GM18873 (cell line): ENCODE measurements at regions not wholly inside any gene's neighbourhood (a gene's known extent, or its start where the extent isn't known, plus 50 kb on each side); places are given as distances from the start of the nearest gene placed in this dataset.
"Not testable (repeated sequence)": the region's sequence is repeated elsewhere in the genome, so short reads cannot be mapped to it uniquely, and the experiment has no call there.

ENCODE experiments used
- ATAC-seq: cut with Tn5 transposase; IDR thresholded peaks from one replicate; pipeline ENCODE4 v1.9.1; 2021; ENCODE audit warnings: mild to moderate bottlenecking, moderate library complexity, moderate number of reproducible peaks; ENCODE audit not compliant: unreplicated experiment, low FRiP score

DNA sequence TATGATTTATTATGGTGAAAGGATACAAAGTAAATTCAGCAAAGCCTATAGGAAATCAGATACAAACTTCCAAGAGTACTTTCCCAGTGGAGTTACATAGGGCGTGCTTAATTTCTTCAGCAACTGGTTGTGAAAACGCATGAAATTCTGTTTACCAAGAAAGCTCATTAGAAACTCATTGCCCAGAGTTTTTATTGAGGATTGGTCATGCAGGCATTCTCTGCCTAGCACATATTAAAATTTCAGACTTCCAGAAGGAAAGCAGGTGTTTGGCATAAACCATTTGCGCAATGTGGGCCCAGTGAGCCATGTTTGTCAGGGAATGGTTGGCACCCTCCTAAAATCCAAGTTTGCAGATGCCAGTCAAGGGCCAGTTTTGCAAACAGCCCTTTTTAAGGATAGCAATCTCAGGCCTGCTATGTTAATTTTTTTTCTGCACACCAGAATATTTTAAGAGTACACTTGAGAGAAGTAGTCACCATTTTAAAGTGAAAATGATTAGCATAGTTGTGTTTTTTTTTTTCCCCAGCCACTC, 311.1 kb upstream of the CHD1 start:
- ATAC-seq: no peak

DNA sequence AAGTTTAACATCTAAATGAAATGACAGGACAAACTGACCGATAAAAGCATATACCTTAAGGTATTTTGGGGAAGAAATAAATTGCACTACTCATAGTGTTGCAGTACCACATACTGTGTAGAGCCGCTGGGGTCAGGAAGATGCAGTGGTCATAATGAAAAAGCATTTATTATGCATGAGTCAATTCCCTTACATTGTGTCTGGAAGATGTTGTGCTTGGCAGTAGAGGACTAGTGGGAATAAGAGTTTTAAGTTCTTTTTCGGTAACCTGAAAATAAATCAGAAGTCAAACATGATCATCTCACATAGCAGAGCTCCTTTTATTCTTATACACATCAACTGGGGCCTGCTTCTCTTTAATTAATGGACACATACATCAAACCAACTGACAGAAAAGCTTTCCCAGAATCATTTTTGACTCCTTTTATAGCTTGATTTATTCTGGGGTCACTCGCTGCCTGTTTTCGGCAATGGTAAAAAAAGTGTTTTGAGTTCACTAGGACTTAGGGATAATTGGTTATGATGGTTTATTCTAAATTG, 262.5 kb upstream of the CHD1 start:
- ATAC-seq: no peak

DNA sequence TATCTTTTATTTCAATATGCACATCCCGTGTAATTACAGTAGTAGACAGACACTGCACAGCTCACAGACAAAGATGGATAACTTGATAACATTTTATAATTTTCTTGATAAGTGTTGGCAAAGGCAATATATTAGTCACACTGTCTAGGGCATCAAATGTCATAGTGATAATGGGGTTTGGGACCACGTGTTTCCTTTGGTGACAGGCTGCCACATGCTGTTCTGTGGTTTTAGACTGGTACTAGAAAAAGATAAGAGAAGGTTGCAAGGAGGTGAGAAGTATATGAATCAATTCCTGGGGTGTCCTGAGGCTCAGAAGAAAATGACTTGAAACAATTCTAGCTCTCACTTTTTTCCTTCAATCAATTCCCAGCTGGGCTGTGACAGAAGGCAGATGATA, 258.8 kb upstream of the CHD1 start:
- ATAC-seq: no peak

DNA sequence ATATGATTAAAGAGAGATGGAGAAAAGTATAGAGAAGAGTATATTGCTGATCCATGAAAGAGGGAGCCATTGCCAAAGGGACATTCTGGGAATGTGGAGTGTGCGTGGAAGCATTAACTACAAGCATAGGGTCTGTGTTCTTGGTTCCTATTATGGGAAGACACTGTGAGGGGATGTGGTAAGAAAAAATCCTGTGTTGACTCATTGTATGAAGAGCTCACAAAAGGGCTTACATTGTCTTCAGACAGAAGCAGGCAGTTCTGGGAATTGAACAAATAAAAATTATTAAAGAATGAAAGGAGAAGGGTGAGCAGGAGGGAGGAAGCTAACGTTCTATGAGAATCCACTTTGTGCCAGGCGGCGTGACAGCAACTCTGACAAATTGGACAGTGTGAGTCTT, 250.4 kb upstream of the CHD1 start:
- no peak for ATAC-seq

DNA sequence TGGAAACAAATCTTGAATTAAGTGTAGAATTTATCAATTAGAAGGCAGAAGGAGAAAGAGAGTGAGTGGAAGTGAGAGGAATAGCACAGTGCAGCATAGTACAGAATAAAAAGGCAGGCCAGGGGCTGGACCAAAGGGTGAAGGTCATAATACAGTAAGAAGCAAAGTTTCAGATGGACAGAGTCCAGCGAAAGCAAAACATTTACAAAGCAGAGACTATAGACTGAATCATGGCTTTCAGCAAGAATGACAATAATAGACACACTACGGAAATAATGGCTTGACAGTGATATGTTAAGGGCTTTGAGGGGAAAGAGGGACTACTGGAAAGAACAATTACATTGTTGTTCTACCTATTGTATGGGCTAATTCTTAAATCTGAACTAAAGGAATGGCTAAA, 249.0 kb upstream of the CHD1 start:
- ATAC-seq: no peak

DNA sequence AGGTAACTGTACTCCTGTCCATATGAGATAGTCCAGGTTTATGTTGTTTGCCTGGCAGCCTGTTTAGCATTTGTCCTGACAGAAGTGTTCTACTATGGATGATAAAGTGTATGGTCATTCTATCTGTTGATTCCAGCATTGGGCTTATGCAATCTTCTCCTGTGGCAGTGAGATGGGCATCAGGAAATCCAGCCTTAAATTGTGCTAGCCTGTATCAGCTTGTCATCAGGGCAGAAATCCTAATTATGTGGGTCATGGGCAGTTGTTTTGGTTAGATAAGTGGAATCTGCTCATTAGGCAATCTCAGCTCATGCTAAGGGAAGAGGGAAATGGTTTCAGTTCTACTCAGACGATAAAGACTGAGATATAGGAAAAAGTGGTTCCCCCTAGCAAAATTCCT, 247.4 kb upstream of the CHD1 start:
- ATAC-seq: no peak

DNA sequence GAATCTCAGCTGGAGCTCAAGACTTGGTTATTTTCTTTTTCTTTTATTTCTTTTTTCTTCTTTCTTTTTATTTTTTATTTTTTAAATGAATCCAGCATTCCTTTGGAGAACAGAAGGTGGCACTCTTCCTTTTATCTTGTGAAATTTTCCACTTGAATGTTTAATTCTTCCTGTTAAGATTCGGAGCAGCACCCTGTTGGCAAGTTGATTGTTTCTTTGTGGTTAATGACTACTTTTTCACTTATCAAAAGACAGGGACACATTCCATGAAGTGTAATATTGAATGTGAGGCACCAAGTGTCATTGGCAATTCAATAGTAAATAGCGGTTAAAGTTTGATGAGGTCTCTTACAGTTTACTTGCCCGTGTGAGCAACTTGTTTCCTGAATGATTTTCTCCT, 240.5 kb upstream of the CHD1 start:
- ATAC-seq: no peak

DNA sequence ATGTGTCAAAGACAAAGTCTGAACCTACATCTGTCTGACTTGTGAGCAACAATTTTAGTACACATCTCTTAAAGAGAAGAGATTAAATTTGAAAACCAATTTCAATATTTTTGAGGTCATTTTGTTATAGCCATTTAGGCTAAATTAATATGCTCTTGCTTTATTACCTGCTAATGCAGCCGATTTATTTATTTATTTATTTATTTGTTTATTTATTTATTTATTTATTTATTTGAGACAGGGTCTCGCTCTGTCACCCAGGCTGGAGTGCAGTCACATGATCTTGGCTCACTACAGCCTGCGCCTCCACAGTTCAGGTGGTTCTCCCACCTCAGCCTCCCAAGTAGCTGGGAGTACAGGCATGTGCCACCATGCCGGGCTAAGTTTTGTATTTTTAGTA, 232.7 kb upstream of the CHD1 start:
- not testable (repeated sequence) for ATAC-seq

DNA sequence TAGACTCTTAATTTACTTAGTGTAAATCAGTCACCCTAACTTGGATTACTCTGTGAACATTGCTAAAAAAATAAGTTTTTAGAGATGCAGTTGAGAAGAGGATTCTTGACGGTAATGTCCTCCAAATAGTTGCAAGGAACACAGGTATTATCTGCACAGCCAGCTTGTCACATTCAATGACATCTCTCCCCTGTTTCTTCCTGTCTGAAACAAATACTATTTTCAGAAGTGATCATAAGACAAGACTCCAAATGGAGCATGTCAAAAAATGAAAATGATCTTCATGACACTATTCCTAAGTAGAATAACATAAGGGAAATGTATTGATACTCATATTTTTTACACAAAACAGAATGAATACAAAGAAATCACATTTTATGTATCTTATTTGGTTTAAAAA, 227.9 kb upstream of the CHD1 start:
- no peak for ATAC-seq

DNA sequence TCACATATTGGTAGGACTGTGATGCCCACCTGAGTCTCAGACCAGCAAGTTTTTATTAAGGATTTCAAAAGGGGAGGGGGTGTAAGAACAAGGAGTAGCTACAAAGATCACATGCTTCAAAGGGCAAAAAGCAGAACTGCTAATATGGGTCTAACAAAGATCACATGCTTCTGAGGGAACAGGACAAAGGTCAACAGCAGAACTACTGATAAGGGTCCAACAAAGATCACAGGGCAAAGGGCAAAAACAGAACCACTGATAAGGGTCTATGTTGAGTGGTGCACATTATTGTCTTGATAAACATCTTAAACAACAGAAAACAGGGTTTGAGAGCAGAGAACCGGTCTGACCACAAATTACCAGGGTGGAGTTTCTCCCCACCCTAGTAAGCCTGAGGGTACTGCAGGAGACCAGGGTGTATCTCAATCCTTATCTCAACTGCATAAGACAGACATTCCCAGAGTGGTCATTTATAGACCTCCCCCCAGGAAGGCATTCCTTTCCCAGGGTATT, 214.5 kb upstream of the CHD1 start:
- ATAC-seq: not testable (repeated sequence)

DNA sequence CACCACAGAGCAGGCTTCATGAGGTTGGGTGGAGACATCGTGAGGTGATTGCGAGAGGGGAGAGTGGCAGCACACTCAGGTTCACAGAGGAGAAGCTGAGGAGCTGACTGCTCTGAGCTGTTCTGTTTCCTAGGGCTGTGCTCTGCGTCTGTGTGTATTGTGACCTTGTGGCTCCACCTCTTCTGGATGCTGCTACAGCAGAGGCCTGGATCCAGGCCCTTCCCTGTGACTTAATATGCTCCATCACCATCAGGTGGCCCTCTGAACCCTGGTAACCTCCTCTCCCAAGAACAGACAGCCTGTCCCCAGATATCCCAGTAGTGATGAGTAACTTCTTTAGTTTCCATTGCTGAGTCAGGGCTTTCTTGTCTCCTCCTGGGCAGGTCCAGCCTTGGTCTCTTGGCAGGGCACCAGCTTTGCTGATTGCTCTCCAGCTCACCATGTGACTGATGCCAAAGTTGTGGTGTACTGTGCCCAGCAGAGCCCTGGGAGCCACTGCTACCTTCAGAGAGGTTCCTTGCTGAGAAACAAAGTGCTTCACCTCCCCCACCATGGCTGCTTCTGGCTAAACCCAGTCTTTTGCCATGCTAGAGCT, 212.8 kb upstream of the CHD1 start:
- no peak for ATAC-seq

DNA sequence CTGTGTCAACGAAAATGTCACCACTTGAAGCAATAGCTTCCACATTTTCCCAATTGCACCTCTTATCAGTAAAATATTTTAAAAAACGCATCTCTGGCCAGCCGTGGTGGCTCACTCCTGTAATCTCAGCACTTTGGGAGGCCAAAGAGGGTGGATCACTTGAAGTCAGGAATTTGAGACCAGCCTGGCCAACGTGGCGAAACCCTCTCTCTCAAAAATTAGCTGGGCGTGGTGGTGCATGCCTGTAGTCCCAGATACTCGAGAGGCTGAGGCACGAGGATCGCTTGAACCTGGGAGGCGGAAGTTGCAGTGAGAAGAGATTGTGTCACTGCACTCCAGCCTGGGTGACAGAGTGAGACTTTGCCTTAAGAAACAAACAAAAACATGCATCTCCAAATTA, 210.1 kb upstream of the CHD1 start:
- ATAC-seq: no peak

DNA sequence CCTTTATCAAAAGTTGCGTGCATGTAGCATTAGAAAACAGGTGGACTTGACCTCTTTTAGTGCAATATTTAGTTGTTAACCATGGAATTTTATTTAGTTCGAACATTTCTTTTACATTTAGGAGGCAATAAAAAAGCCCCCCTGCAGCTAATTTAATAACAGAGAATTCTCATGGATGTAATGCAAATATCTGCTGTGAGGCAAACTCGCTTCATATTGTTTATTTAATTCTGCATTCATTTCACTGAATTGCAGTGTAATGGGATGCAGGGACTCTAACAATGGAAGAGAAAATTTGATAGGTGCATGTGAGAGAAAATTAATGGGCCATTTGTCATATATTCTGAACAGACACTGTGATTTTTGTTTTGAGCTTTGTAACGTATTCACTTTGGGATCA, 205.1 kb upstream of the CHD1 start:
- no peak for ATAC-seq

DNA sequence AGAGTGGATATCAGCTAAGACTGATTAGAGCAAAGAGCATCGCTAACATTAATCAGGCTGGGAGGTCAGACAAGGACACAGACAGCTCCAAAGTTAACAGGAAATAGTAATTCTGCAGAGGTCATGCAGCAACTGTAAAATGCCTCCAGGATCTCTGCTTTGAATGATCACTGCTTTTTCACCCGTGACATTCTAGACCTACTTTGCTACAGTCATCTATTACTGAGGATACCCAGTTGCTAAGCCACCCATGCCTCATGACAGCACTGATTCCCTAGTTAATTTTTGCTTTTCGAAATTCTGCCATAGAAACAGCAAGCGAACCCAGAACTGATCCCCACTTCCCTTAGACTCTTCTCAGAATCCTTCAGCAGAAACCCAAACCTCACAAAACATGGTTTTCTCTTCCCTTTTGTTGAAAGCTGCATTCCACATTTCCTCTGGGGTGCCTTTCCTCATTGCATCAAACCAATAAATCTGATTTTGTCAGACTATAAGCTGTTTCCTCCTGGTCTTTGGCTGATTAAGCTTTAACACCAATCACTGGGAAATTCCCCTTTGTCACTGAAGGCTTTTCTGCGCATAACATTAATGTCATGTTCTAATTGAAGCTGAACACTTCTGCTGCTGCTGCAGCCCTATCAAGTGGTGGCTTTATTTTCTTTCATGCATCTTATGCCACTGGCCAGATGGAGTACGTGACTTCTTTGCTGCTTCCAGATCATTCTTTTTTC, 201.1 kb upstream of the CHD1 start:
- no peak for ATAC-seq

DNA sequence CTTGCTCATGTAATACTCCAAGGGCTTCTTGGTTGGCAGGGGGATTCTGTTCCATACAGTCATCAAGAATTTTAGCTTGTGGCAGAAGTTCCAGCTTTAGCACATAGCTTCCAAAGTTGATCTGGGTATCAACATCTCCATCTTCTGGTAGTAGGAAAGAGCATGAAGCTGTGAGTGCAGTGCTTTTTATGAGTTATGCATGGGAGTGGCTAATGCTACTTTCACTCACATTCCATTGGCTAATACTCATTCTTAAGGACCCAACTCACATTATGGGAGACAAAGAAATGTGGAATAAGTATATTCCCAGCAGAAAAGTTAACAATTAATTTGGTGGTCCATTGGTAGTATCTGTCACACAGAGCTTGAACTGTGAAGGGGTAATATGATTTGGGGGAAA, 194.2 kb upstream of the CHD1 start:
- ATAC-seq: no peak

DNA sequence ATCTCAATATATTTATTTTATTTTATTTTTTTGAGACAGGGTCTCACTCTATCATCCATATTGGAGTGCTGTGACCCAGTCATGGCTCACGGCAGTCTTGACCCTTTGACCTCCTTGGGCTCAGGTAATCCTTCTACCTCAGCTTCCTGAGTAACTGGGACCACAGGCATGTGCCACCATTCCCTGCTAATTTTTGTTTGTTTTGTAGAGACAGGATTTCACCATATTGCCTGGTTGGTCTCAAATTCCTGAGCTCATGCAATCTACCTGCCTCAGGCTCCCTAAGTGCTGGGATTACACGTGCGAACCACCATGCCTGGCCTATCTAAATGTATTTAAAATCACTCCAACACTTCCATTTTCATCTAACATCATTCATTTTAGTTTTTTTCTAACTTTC, 190.5 kb upstream of the CHD1 start:
- no peak for ATAC-seq

DNA sequence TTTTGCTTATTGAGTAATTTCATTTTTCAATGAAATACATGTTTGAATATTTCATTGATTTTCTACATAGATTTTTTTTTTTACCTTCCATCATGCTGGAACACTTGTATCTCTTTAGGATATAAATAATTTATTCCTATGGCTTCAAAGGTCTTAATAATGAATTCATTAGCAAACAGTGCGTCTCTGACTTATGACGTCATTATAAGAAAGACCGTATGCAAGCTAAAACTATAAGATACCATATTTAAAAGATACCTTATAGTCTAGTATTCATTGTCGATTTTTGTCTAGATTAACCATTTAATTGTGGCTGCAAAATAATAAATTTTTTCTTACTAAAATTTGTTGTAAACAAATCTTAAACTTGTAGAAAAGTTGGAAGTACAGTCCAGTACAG, 187.7 kb upstream of the CHD1 start:
- no peak for ATAC-seq

DNA sequence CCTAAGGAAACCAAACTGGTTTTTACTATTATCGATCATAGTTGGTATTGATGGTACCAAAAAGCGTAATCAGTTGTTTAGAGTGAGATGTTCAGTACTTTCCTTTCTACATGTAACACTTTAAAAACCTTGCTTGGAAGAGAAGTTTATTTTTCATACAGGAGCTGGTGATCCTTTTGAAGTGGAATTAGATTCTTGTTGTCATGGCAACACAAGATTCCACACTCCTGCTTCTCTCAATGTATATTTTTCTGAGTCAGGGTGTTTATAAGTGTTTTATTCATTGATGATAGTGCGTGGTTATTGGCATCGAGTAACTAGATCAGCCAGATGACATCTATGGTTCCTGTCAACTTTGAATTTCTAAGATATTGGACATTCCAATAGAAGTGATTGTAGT, 181.1 kb upstream of the CHD1 start:
- no peak for ATAC-seq

DNA sequence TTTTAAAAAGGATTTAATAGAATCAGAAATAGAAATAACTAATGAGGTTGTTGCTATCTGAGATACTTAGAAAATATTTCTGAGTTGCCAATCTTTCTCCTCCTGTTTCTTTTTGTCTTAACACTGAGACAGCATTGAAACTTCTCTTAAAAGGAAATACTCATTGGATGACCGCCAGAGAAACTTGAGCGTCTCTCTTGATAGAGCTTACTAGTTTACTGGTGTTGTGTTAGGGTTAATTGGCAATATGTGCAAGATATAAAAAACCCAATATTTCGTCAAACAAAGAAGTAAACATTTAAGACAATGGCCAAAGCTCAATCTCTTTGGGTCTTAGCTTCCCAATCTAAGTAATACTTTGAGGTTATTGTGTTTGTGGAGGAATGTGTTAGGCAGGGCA, 176.4 kb upstream of the CHD1 start:
- no peak for ATAC-seq

DNA sequence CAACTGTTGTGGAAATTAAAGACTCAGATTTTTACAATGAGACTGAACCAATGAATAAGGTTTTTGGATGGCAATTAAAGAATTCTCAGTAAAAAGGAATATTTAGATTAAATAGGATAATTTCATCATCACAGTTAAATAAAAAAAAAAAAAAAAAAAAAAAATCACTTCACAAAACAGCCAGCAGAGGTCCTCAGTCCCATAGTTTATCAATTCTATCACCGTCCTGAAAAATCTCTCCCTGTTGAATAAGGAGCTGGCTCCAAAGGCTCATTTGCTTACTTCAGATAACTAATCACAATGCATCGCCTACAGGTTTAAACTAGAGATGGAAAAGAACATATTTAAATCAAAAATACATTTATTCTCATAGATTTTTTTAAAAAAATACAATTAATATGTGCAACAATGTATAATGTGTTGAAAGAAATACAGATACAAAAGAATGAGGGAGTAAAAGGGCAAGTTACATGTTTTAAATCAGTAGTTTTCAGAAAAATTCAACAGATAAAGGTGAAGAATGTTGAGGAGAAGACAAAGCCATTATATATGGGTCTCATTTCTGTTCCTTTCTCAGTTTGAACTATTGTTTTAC, 175.8 kb upstream of the CHD1 start:
- no peak for ATAC-seq

DNA sequence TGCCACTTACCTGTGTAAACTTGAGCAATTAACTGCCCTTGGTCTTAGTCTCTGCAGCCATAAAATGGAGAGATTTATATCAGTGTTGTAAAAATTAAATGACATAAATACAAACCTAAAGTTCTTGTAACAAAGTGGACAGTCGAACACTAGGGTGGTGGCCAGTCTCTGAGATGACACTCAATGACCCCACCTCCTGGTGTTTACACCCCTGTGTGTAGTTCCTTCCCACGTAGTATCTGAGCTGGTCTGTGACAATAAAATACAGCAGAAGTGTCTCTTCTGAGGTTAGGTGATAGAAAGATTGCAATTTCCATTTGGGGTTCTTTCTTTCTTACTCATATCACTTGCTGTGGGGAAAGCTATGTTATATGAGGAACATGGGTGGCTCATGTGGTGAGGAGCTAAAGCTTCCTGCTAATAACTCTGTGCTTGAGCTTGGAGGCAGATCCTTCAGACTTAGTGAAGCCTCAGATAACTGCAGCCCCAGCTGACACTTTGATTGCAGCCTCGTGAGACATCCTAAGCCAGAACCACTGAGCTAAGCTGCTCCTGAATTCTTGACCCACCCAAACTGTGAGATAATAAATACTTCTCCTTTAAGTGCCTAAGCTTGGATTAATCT, 173.4 kb upstream of the CHD1 start:
- ATAC-seq: no peak
